Heart right ventricle (tissue), 16 donors: ENCODE measurements at regions not wholly inside any gene's neighbourhood (a gene's known extent, or its start where the extent isn't known, plus 50 kb on each side); places are given as distances from the start of the nearest gene placed in this dataset.

ENCODE experiments used
- ATAC-seq, 8 donors: fragments of 200-7000 bp; cut with Tn5 transposase; one replicate each; pipeline ENCODE4 v1.9.1; 2020; ENCODE audit warnings: mild to moderate bottlenecking in 8 of 8, moderate library complexity in 8 of 8, moderate number of reproducible peaks in 1 of 8
- DNase-seq, 2 donors: peaks; one replicate each; pipeline ENCODE4 v3.0.0-alpha.2; 2020
- H3K27ac ChIP-seq, 10 donors: fragments of 200-600 bp; sonication (generic) in 2 of 10; one replicate each; pipeline versions ENCODE4 v1.5.0 to v1.8.0; 2020 to 2022; ENCODE audit warnings: mild to moderate bottlenecking in 3 of 10
- H3K27me3 ChIP-seq, 7 donors: fragments of 200-600 bp; one replicate each; pipeline ENCODE4 v1.8.0; 2021 to 2022; ENCODE audit warnings: mild to moderate bottlenecking in 2 of 7
- H3K36me3 ChIP-seq, 9 donors: fragments of 200-600 bp; sonication (generic) in 1 of 9; one replicate each; pipeline versions ENCODE4 v1.5.0 to v1.8.0; 2020 to 2022; ENCODE audit warnings: mild to moderate bottlenecking in 2 of 9
- H3K4me1 ChIP-seq, 9 donors: fragments of 200-600 bp; sonication (generic) in 1 of 9; one replicate each; pipeline versions ENCODE4 v1.5.0 to v1.8.0; 2020 to 2022; ENCODE audit warnings: mild to moderate bottlenecking in 4 of 9
- H3K4me3 ChIP-seq, 10 donors: fragments of 200-600 bp; sonication (generic) in 2 of 10; one replicate each; pipeline versions ENCODE4 v1.5.0 to v1.8.0; 2020 to 2022; ENCODE audit warnings: mild to moderate bottlenecking in 7 of 10, moderate library complexity in 2 of 10
- H3K9me3 ChIP-seq, 11 donors: fragments of 200-600 bp in 10 of 11; sonication (generic) in 2 of 11; one replicate each; pipeline versions ENCODE4 v1.5.0 to v1.8.0; 2013 to 2022; ENCODE audit warnings: mild to moderate bottlenecking in 2 of 11, control low read depth in 1 of 11, moderate library complexity in 1 of 11
- CTCF ChIP-seq, 9 donors: fragments of 200-600 bp; sonication (generic) in 2 of 9; IDR thresholded peaks; one replicate each; pipeline versions ENCODE4 v1.5.0 to v1.8.0; 2021 to 2022; ENCODE audit warnings: antibody characterized with exemption in 9 of 9, mild to moderate bottlenecking in 5 of 9, moderate library complexity in 1 of 9
- WGBS, 2 donors: extraction: QIAGEN DNeasy Blood & Tissue Kit; methylation state at CpG; one replicate each; pipeline ENCODE4 v1.1.7; 2013; ENCODE audit warnings: inconsistent platforms in 1 of 2; 5-methylcytosine and 5-hydroxymethylcytosine counted together
- intact Hi-C, 10 donors: fragments of 100-400 bp; cut with DNase I; formaldehyde crosslinking; loops; one replicate each; pipeline versions ENCODE4 v1.11.1 to v1.14.2; 2022
- donor health status: Arrhythmogenic right ventricular cardiomyopathy.
- donor health status: ischemic (EF 13 %, LVEDD 7.1; RV severe dilation, severe dysfunction).
- donor health status: healthy with polysubstance abuse.
- donor health status: DM: no; HTN: yes; CAD: no.
- donor health status: DM: no; HTN: no; CAD: no.
- donor health status: ischemic (EF 25% LVEDD 6.9; RV normal size, moderate dysfunction).
- donor health status: ischemic (EF 25% LVEDD 5.7; RV mildly dilated, moderate dysfunction).
- donor health status: healthy.
- donor health status: DM: yes; HTN: yes; CAD: no.
- donor health status: Ischemic cardiomyopathy.
- donor health status: ischemic (EF 35%, LVEDD 5.7; RV mildly dilated, moderate dysfunction).
- donor health status: nonischemic (EF 11% LVEDD 7.7; RV severe dilation, severe dysfunction).
- donor health status: DM: yes; HTN: yes; CAD: no.
- donor health status: PGD.
- donor health status: ischemic (EF 29% LVEDD 5.4; RV normal size, mild dysfunction).
- donor health status: nonischemic (EF 23%, LVEDD 6.1; RV moderate dilation, normal function).

- H3K36me3 ChIP-seq = no peaks in the 10 kb centered on the region
- H3K4me3 ChIP-seq = no peak overlapping the region
- WGBS, 2 donors = 18% methylated on average over 23 of the region's 23 CpGs
- H3K27ac ChIP-seq = no peak overlapping the region
- peaks cover 0 to 3% (median 0%) of the 10 kb centered on the region in 11 donors for H3K9me3 ChIP-seq
- no peak for TF ChIP-seq CTCF (IDR thresholded peaks at IDR 0.05)
- intact Hi-C loops = no loop called here
- peaks cover 0 to 93% (median 78%) of the 10 kb centered on the region in 7 donors for H3K27me3 ChIP-seq
- peaks cover 6 to 31% (median 18%) of the 10 kb centered on the region in 9 donors for H3K4me1 ChIP-seq
- ATAC-seq (peak in 4 of 8 donors; percentile 8 to 24 (median 17)), DNase-seq (no peak)
Measured at GRCh38 chr12:132428936-132429601, 60.9 kb upstream of the FBRSL1 start.

- DNase-seq (no peak), ATAC-seq (no peak)
- no peak for TF ChIP-seq CTCF (IDR thresholded peaks at IDR 0.05)
- Histone ChIP-seq H3K36me3 (no peaks in the 10 kb centered on the region), H3K27ac (no peak overlapping the region), H3K4me3 (no peak overlapping the region), H3K27me3 (peaks cover 2 to 94% (median 79%) of the 10 kb centered on the region in 7 donors), H3K9me3 (peaks cover 0 to 3% (median 0%) of the 10 kb centered on the region in 11 donors), H3K4me1 (peaks cover 6 to 38% (median 18%) of the 10 kb centered on the region in 9 donors)
- intact Hi-C loops = no loop called here
- WGBS, 2 donors = 74% methylated on average over 39 of the region's 39 CpGs
Measured at GRCh38 chr12:132427999-132428935, 61.7 kb upstream of the FBRSL1 start.

GRCh38 chr12:132427174-132427768, 62.7 kb upstream of the FBRSL1 start:
- Histone ChIP-seq H3K27ac (no peak overlapping the region), H3K9me3 (peaks cover 0 to 3% (median 0%) of the 10 kb centered on the region in 11 donors), H3K27me3 (peaks cover 6 to 93% (median 87%) of the 10 kb centered on the region in 7 donors), H3K36me3 (no peaks in the 10 kb centered on the region), H3K4me3 (no peak overlapping the region), H3K4me1 (peaks cover 6 to 33% (median 18%) of the 10 kb centered on the region in 9 donors)
- intact Hi-C loops = no loop called here
- ATAC-seq (no peak), DNase-seq (no peak)
- no peak for TF ChIP-seq CTCF (IDR thresholded peaks at IDR 0.05)
- WGBS, 2 donors = 47 to 54% methylated on average over 17 of the region's 20 CpGs
